ENCODE measurements at regions not wholly inside any gene's neighbourhood (a gene's known extent, or its start where the extent isn't known, plus 50 kb on each side); places are given as distances from the start of the nearest gene placed in this dataset.

- peak overlapping the region in 1 of 4 donors; percentile 50 for H3K27ac ChIP-seq
- intact Hi-C loops (cut with DNase I; ENCODE audit: low total_unique reads) (no loop called here), in situ Hi-C loops (cut with MboI; ENCODE audit: low pct_ligation_motif_present in 1 of 4, low pct_unique_long_range_greater_than_20kb in 1 of 4, low sequenced_read_pairs in 3 of 4) (no loop called here)
- no peak for DNase-seq
- 89 to 90% methylated on average over 2 of the region's 2 CpGs for WGBS, 2 donors (ENCODE audit: low coverage in 1 of 2)
- H3K27me3 ChIP-seq, result no peaks in the 10 kb centered on the region
- H3K4me3 ChIP-seq, result no peak overlapping the region
- H3K9me3 ChIP-seq, result no peaks in the 10 kb centered on the region
- TF ChIP-seq POLR2AphosphoS5 (IDR thresholded peaks at IDR 0.05), result no peak
- TF ChIP-seq POLR2A (IDR thresholded peaks at IDR 0.05), result no peak
- no peak for TF ChIP-seq EP300 (IDR thresholded peaks at IDR 0.05; ENCODE audit: low read depth)
- no peak for TF ChIP-seq CTCF (IDR thresholded peaks at IDR 0.05)
- H3K4me1 ChIP-seq, result peaks cover 0 to 25% (median 1%) of the 10 kb centered on the region in 4 donors
- no peaks in the 10 kb centered on the region for H3K36me3 ChIP-seq
These were observed 102.4 kb upstream of the ARMC2 start for GRCh38 chr6:108745664-108746336.

DNA sequence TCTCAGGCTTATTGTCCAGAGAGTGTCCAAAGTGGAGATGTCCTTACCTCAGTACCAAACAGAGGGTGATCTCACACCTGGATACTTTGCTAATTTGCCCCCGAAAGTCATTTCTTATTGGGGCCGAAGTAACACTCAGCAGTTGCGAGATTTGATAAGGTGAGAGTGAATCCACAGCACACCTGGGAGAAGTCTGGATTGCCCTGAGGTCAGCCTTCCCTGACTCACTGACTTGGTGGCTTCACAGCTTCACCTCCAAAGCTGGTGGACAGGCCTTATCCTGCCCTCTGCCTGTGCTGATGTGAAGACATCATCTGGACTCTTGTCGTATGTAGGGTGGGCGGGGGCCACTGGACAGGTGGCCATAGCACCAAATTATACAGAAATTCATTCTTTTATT, 101.9 kb upstream of the ARMC2 start:
- TF ChIP-seq CTCF (IDR thresholded peaks at IDR 0.05), result no peak
- no peak for TF ChIP-seq POLR2AphosphoS5 (IDR thresholded peaks at IDR 0.05)
- TF ChIP-seq EP300 (IDR thresholded peaks at IDR 0.05; ENCODE audit: low read depth), result no peak
- no peak for TF ChIP-seq POLR2A (IDR thresholded peaks at IDR 0.05)
- Histone ChIP-seq H3K4me1 (peaks cover 0 to 20% (median 1%) of the 10 kb centered on the region in 4 donors), H3K4me3 (no peak overlapping the region), H3K36me3 (no peaks in the 10 kb centered on the region), H3K27ac (peak overlapping the region in 2 of 4 donors; percentile 45 to 50), H3K9me3 (no peaks in the 10 kb centered on the region), H3K27me3 (no peaks in the 10 kb centered on the region)
- in situ Hi-C loops (cut with MboI; ENCODE audit: low pct_ligation_motif_present in 1 of 4, low pct_unique_long_range_greater_than_20kb in 1 of 4, low sequenced_read_pairs in 3 of 4) (no loop called here), intact Hi-C loops (cut with DNase I; ENCODE audit: low total_unique reads) (no loop called here)
- 62% methylated on average over 5 of the region's 5 CpGs; no CpG with 5 or more reads in 1 of the 2 donors for WGBS, 2 donors (ENCODE audit: low coverage in 1 of 2)
- DNase-seq, result peak; percentile 43

DNA sequence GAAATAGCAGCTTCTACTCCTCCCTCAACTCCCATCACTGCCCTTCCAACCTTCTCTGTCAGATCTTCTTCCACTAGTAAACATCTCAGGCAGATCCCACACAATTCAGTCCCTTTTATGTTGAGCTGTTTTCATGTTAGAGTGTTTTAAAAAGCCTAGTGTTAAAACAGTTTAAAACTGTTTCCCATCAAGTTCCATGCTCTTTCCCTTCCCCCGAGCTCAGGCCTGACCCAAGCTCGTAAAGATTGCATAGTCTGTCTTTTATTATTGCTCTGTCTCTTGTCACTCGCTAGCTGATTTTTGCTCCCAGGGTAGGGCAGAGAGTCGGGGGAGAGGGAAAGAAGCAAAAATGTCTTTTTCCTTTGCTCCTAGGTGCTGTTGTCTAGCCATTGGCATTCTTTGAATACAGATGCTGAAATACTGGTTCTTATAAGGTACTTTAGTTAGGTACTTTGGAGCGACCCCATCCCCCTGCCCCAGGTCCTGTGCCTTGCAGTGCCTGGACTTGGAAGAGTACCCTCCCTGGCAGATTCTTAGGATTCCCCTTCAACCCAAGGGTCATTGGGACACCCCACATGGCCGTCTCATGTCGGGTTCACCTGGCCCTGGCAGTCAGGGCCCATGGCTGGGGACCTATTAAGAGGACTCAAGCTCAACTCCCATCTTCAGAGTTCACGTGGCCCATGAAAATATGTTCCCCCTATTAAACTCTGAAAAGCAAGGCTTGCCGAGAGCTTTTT, 101.2 kb upstream of the ARMC2 start:
- Histone ChIP-seq H3K9me3 (no peaks in the 10 kb centered on the region), H3K4me1 (peaks cover 0 to 14% (median 2%) of the 10 kb centered on the region in 4 donors), H3K4me3 (no peak overlapping the region), H3K27ac (peak overlapping the region in 2 of 4 donors; percentile 45 to 50), H3K27me3 (no peaks in the 10 kb centered on the region), H3K36me3 (no peaks in the 10 kb centered on the region)
- TF ChIP-seq CTCF (IDR thresholded peaks at IDR 0.05) (no peak), POLR2AphosphoS5 (IDR thresholded peaks at IDR 0.05) (no peak), EP300 (IDR thresholded peaks at IDR 0.05; ENCODE audit: low read depth) (no peak), POLR2A (IDR thresholded peaks at IDR 0.05) (no peak)
- intact Hi-C loops (cut with DNase I; ENCODE audit: low total_unique reads) (no loop called here), in situ Hi-C loops (cut with MboI; ENCODE audit: low pct_ligation_motif_present in 1 of 4, low pct_unique_long_range_greater_than_20kb in 1 of 4, low sequenced_read_pairs in 3 of 4) (no loop called here)
- no peak for DNase-seq
- WGBS, 2 donors (ENCODE audit: low coverage in 1 of 2), result 60 to 87% methylated on average over 3 to 9 of the region's 9 CpGs

DNA sequence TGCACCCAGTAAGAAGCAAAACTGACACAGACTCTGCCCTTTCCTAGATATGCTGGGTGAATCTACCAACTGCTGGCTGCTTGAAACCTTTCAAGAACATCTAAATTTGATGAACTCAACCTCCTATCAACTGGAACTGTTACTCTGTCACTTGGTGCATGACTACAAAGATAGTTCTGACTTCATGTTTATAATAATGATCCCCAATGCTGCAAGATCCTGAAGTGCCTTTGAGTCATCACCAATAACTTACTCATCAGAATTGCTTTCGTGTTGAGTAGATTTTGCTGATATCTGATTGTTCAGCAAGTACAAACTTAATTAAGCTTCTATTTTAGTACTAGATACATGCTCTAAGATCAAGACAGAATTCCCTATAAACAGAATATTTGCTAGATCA, 100.2 kb upstream of the ARMC2 start:
- in situ Hi-C loops (cut with MboI; ENCODE audit: low pct_ligation_motif_present in 1 of 4, low pct_unique_long_range_greater_than_20kb in 1 of 4, low sequenced_read_pairs in 3 of 4), result no loop called here
- TF ChIP-seq CTCF (IDR thresholded peaks at IDR 0.05) (no peak), POLR2A (IDR thresholded peaks at IDR 0.05) (no peak), EP300 (IDR thresholded peaks at IDR 0.05; ENCODE audit: low read depth) (no peak), POLR2AphosphoS5 (IDR thresholded peaks at IDR 0.05) (no peak)
- intact Hi-C loops (cut with DNase I; ENCODE audit: low total_unique reads), result no loop called here
- H3K27me3 ChIP-seq, result no peaks in the 10 kb centered on the region
- no peak overlapping the region for H3K4me3 ChIP-seq
- no peaks in the 10 kb centered on the region for H3K9me3 ChIP-seq
- H3K36me3 ChIP-seq, result no peaks in the 10 kb centered on the region
- H3K4me1 ChIP-seq, result peaks cover 0 to 17% (median 4%) of the 10 kb centered on the region in 4 donors
- H3K27ac ChIP-seq, result no peak overlapping the region
- DNase-seq, result no peak
- WGBS, 2 donors (ENCODE audit: low coverage in 1 of 2), result 69 to 82% methylated on average over 1 of the region's 1 CpG

All from transverse colon (tissue), 4 donors.